ENCODE measurements at regions not wholly inside any gene's neighbourhood (a gene's known extent, or its start where the extent isn't known, plus 50 kb on each side); places are given as distances from the start of the nearest gene placed in this dataset.
A peak's percentile ranks its signal among the peaks of the same experiment; 100 is the strongest.

- Mint-ChIP-seq H3K4me1 (no peaks in the 10 kb centered on the region), H3K4me3 (no peak overlapping the region), H3K36me3 (no peaks in the 10 kb centered on the region), H3K27ac (no peak overlapping the region), H3K27me3 (no peaks in the 10 kb centered on the region), H3K9me3 (no peaks in the 10 kb centered on the region)
- CTCF ChIA-PET: interaction anchor here (1.1 kb wide), 1 partner anchor 10 kb away, joined by 3 read pairs; no protein-coding TSS in a partner anchor
- no peak for DNase-seq
These were observed 145.8 kb downstream of the TM9SF2 start for GRCh38 chr13:99646866-99647595.

DNA sequence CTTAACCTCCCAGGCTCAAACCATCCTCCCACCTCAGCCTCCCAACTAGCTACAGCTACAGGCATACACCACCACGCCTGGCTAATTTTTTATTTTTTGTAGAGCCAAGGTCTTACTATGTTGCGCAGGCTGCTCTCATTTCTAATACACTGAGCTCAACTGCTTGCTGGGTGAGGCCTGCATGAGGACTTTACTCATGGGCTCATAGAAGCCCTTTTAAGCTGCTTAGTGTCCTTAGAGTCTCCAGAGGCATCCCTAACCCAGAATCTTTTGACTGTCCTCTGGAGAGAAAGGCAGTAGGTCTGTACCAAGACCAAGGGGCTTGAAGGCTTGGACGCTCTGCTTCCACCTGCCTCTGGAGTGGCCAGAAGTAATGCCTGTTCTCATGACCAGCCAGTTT is 141.6 kb downstream of the TM9SF2 start:
- no peak overlapping the region for H3K4me3 Mint-ChIP-seq
- no peaks in the 10 kb centered on the region for H3K36me3 Mint-ChIP-seq
- H3K4me1 Mint-ChIP-seq: no peaks in the 10 kb centered on the region
- CTCF ChIA-PET: interaction anchor here (1.3 kb wide), 1 partner anchor 14 kb away, joined by 5 read pairs; no protein-coding TSS in a partner anchor
- H3K9me3 Mint-ChIP-seq: no peaks in the 10 kb centered on the region
- DNase-seq: no peak
- peak overlapping the region; percentile 34 for H3K27ac Mint-ChIP-seq
- no peaks in the 10 kb centered on the region for H3K27me3 Mint-ChIP-seq

DNA sequence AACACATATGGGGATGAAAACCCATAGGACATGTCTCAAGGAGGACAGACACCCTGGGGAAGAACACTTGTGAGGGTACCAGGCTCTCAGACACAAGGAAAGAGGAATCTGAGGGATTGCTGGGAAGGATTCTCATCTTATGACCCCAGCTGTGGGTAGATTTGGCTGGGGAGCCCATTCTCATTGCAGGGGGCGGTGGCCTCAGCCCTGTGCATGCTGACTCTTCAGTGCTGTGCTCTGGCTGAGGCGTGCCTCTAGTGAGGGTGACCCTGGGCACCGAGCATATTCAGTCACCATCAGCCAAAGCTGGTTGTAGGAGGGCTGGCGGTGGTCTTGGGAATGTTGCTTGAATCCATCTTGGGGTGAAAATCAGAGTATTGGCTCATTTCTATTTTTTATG is 140.7 kb downstream of the TM9SF2 start:
- Mint-ChIP-seq H3K27ac (no peak overlapping the region), H3K4me1 (no peaks in the 10 kb centered on the region), H3K36me3 (no peaks in the 10 kb centered on the region), H3K9me3 (no peaks in the 10 kb centered on the region), H3K27me3 (no peaks in the 10 kb centered on the region), H3K4me3 (no peak overlapping the region)
- no peak for DNase-seq
- CTCF ChIA-PET: interaction anchor here (1.3 kb wide), 1 partner anchor 14 kb away, joined by 5 read pairs; no protein-coding TSS in a partner anchor

GRCh38 chr13:99640260-99640659 is 139.0 kb downstream of the TM9SF2 start:
- Mint-ChIP-seq H3K36me3 (no peaks in the 10 kb centered on the region), H3K27ac (no peak overlapping the region), H3K4me3 (no peak overlapping the region), H3K4me1 (no peaks in the 10 kb centered on the region), H3K9me3 (no peaks in the 10 kb centered on the region), H3K27me3 (no peaks in the 10 kb centered on the region)
- DNase-seq: no peak
- CTCF ChIA-PET: interaction anchor here (0.5 kb wide), 1 partner anchor 933 kb away, joined by 3 read pairs; no protein-coding TSS in a partner anchor

DNA sequence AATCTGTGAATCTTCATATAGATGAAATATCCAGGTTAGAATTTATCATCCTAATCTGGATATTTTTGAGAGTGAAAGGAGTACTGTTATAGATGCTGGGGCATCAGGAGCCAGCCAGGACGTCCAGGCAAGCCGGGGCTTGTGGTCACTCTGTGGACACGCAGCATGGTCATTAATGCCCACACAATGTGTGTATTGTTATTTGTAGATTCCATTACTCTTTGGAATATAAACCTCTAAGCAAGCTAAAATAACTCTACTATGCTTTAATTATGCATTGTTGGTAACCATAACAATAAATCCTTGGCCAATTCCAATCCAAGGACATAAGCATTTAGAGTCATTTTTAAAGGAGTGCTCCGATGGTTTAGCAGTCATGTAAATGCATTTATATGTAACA is 137.9 kb downstream of the TM9SF2 start:
- Mint-ChIP-seq H3K27me3 (peaks cover 4% of the 10 kb centered on the region), H3K4me1 (no peaks in the 10 kb centered on the region), H3K27ac (no peak overlapping the region), H3K4me3 (no peak overlapping the region), H3K9me3 (no peaks in the 10 kb centered on the region), H3K36me3 (no peaks in the 10 kb centered on the region)
- no peak for DNase-seq
- CTCF ChIA-PET: interaction anchor here (0.6 to 1.5 kb wide), 3 partner anchors 14 to 50 kb away, joined by 3 to 6 read pairs (median 3); no protein-coding TSS in a partner anchor

DNA sequence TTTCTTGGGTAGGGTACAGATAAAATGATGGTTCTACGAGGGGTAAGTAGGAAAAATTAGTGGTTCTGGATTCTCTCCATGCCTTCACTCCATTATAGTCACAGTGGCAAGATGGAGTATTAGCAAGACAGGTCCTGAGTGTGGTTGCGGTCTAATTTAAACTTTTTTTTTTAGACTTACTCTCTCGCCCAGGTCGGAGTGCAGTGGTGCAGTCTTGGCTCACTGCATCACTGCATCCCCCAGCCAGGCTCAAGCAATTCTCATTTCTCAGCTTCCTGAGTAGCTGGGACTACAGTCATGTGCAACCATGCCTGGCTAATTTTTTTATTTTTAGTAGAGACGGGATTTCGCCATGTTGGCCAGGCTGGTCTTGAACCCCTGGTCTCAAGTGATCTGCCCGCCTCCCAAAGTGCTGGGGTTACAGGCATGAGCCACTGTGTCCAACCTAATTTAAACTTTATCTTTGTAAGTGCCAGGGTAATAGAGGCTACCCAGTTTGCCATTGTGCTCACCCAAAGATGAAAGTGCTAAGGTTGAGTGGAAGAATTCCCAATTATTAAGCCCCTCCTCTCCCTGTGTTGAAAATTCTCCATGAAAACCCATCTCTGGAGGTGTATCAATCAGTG is 135.6 kb downstream of the TM9SF2 start:
- Mint-ChIP-seq H3K27ac (no peak overlapping the region), H3K4me3 (no peak overlapping the region), H3K36me3 (peaks cover 2% of the 10 kb centered on the region), H3K4me1 (no peaks in the 10 kb centered on the region), H3K9me3 (no peaks in the 10 kb centered on the region), H3K27me3 (peaks cover 8% of the 10 kb centered on the region)
- no peak for DNase-seq
- CTCF ChIA-PET: interaction anchor here (0.9 kb wide), 1 partner anchor 8 kb away, joined by 3 read pairs; no protein-coding TSS in a partner anchor

- Mint-ChIP-seq H3K4me1 (no peaks in the 10 kb centered on the region), H3K27me3 (peaks cover 8% of the 10 kb centered on the region), H3K9me3 (no peaks in the 10 kb centered on the region), H3K4me3 (no peak overlapping the region), H3K27ac (no peak overlapping the region), H3K36me3 (peaks cover 2% of the 10 kb centered on the region)
- CTCF ChIA-PET: interaction anchor here (0.9 kb wide), 1 partner anchor 9 kb away, joined by 3 read pairs; no protein-coding TSS in a partner anchor
- DNase-seq: no peak
These were observed 135.0 kb downstream of the TM9SF2 start for GRCh38 chr13:99636306-99636705.

DNA sequence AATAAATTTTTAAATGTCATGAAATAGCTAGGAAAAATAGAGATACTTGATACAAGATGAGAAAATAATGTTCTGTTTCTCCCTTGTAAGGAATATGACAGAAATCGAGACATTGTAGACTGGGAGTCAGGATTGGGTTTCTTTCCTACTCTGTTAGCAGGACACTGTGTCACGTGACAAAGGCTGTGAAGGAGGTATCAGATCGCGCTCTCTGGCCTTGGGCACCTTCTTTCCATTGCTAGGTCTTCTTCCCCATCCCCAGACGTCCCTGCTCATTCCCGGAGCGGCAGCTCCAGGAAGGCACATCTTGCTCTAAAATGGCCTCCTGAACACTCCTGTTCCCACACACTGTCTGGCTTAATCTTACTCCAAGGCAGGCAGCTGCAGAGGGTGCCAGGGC is 133.4 kb downstream of the TM9SF2 start:
- no peak for DNase-seq
- CTCF ChIA-PET: no interaction called here
- H3K4me1 Mint-ChIP-seq: no peaks in the 10 kb centered on the region

DNA sequence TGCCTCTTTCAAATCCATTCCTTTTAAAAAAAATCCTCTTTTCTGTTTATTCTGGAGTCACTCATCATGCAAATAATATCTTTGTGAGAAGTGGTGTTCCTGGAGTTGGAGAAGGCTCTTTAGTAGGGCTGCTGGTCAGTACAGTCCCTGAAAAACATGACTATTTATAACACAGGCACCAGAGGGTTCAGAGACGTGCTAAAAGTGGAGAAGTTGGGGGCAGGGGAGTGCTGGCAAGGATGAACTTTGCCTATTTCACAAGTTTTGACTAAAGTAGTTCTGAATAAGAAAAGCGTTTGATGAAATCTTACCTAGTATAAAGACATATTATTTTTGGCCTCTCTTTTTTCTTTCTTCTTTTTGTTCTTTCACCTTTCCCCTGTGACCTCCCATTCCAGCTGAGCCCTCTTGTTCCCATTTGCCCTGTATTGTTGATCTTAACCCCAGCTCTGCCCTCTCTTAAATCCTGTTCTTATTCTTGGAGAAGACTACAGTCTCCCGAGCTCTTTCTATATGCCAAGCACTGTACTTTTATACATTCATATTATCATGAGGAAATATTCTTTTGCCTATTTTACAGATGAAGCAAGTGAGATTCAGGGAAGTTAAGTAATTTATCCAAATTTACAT is 129.1 kb downstream of the TM9SF2 start:
- Mint-ChIP-seq H3K4me1 (no peaks in the 10 kb centered on the region), H3K27me3 (peaks cover 12% of the 10 kb centered on the region), H3K4me3 (no peak overlapping the region), H3K36me3 (peaks cover 2% of the 10 kb centered on the region), H3K9me3 (no peaks in the 10 kb centered on the region), H3K27ac (no peak overlapping the region)
- DNase-seq: no peak
- CTCF ChIA-PET: interaction anchor here (2.1 kb wide), 1 partner anchor 26 kb away, joined by 5 read pairs; no protein-coding TSS in a partner anchor

More for the DNA sequence above, 133.4 kb downstream of the TM9SF2 start:
- peaks cover 2% of the 10 kb centered on the region for H3K36me3 Mint-ChIP-seq
- no peak overlapping the region for H3K4me3 Mint-ChIP-seq
- H3K27ac Mint-ChIP-seq: peak overlapping the region; percentile 52
- no peaks in the 10 kb centered on the region for H3K9me3 Mint-ChIP-seq
- H3K27me3 Mint-ChIP-seq: peaks cover 8% of the 10 kb centered on the region

GRCh38 chr13:99629641-99630040 is 128.4 kb downstream of the TM9SF2 start:
- Mint-ChIP-seq H3K9me3 (no peaks in the 10 kb centered on the region), H3K27me3 (peaks cover 13% of the 10 kb centered on the region), H3K4me1 (no peaks in the 10 kb centered on the region), H3K4me3 (no peak overlapping the region), H3K27ac (no peak overlapping the region), H3K36me3 (peaks cover 2% of the 10 kb centered on the region)
- no peak for DNase-seq
- CTCF ChIA-PET: interaction anchor here (2.1 kb wide), 1 partner anchor 27 kb away, joined by 5 read pairs; no protein-coding TSS in a partner anchor

DNA sequence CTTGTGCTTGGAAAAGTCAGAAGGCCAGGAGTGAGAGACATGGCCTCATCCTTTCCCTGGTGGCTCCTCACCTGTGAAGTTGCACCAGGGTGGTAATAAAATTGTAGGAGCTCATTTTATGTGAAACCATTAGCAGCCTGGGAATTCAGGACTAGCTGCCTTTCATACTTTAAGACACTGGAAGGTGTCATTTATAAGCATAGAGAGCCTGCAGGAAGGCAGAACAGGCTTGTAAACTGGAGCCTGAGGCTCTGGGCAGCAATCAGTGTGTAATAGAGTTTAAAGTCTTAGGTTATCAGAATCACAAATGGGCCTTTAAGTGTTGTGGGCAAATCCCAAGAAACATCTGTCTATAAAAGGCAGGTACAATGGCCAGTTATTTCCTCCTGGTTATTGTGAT is 127.2 kb downstream of the TM9SF2 start:
- Mint-ChIP-seq H3K27ac (no peak overlapping the region), H3K36me3 (peaks cover under 1% of the 10 kb centered on the region), H3K9me3 (no peaks in the 10 kb centered on the region), H3K4me3 (no peak overlapping the region), H3K27me3 (peaks cover 10% of the 10 kb centered on the region), H3K4me1 (no peaks in the 10 kb centered on the region)
- DNase-seq: no peak
- CTCF ChIA-PET: interaction anchor here (0.6 to 2.1 kb wide), 3 partner anchors 9 to 169 kb away, joined by 3 to 5 read pairs (median 4); no protein-coding TSS in a partner anchor

DNA sequence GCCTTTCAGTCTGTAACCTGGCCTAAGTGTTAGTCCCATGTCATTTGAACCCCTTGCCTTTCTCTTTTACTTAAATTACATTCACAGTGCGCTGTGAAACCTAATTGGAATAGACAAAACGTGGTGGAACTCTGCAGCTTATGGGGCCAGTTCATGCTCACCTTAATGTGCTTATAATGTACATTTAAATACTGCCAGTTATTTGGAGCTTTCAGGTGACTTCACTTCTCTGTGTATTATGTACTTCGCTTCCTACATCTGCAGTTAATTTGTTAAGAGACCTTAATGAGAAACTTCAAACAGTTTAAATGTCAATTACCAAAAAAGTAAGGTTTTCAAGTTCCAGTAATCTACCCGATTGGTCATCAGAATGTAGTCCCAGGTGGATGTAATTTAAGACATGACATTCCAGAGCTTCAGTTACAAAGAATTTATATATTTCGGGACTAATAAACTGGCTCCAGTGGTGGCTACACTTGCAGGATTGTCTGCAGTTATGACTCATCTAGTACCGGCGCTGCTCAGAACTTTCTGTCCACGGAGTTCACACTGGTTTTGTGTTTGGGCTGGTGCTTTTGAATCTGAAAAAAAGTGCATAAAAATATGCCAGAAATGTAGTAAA is 125.3 kb downstream of the TM9SF2 start:
- CTCF ChIA-PET: no interaction called here
- Mint-ChIP-seq H3K4me3 (no peak overlapping the region), H3K27me3 (peaks cover 8% of the 10 kb centered on the region), H3K36me3 (no peaks in the 10 kb centered on the region), H3K4me1 (no peaks in the 10 kb centered on the region), H3K9me3 (no peaks in the 10 kb centered on the region), H3K27ac (no peak overlapping the region)
- no peak for DNase-seq

DNA sequence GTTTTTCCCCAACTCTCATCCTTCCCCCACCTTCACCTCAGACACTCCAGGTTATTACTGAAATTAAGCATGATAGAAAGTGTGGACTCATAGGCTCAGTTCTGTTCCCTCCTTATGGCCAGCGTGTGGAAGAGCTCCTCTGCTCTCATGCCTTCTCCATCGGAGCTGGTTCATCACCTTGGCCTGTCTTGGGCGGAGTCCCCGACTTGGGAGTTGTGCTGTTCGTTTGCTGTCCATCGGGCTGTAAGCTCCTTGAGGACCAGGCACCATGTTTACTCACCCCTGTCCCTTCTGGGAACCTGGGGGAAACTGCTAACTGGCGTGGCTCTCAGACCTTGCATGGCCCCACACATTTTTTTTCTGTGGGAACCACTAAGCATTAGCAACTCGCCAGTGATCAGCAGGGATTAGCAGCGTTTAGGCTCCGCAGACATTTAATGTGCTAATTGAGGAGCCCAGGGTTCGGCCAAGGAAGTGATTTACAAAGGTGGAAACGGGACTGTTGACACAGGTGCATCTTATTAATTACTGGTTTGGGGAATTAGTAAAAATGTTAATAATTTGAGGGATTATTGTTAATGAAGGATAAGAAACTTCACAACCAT is 123.8 kb downstream of the TM9SF2 start:
- H3K4me3 Mint-ChIP-seq: no peak overlapping the region
- no peak for DNase-seq
- H3K27ac Mint-ChIP-seq: no peak overlapping the region
- no peaks in the 10 kb centered on the region for H3K36me3 Mint-ChIP-seq
- H3K4me1 Mint-ChIP-seq: no peaks in the 10 kb centered on the region
- CTCF ChIA-PET: no interaction called here
- H3K9me3 Mint-ChIP-seq: no peaks in the 10 kb centered on the region
- H3K27me3 Mint-ChIP-seq: peaks cover 8% of the 10 kb centered on the region
